ENCODE measurements at regions not wholly inside any gene's neighbourhood (a gene's known extent, or its start where the extent isn't known, plus 50 kb on each side); places are given as distances from the start of the nearest gene placed in this dataset.

DNA sequence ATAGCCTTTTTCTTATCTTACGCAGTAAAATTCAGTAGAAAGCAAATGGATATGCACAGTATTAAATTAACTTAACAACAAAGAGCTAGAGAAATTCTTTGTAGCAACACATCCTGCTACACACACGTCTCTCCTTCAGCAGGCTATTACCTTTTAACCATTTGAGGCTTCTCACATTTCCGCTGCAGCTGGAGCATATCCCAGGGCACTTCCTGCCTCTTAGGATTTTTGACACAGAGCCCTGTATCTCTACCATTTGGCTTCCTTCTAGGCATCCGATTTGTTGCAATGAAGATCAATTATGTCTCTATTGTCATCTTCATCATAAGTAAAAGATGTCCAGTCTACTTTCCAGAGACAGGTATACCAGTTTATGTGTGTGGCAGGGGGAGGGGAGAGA lies 292.4 kb upstream of the CBLB start:
- Mint-ChIP-seq H3K4me1 (peaks cover 11% of the 10 kb centered on the region), H3K36me3 (ENCODE audit: low read depth) (no peaks in the 10 kb centered on the region), H3K4me3 (no peak overlapping the region), H3K9me3 (peaks cover 3% of the 10 kb centered on the region), H3K27me3 (ENCODE audit: insufficient read depth) (no peaks in the 10 kb centered on the region), H3K27ac (no peak overlapping the region)
- Histone ChIP-seq H3K9ac (ENCODE audit: extremely low read depth, low read length, poor library complexity, severe bottlenecking) (no peak overlapping the region), H3K4me3 (ENCODE audit: low read length) (no peak overlapping the region), H3K9me3 (ENCODE audit: control insufficient read depth, low read length) (peaks cover 12% of the 10 kb centered on the region), H3K4me1 (ENCODE audit: control insufficient read depth, insufficient read depth, low read length) (no peaks in the 10 kb centered on the region), H3K27ac (ENCODE audit: low read depth, low read length) (no peak overlapping the region), H3K36me3 (ENCODE audit: control insufficient read depth, insufficient read depth, low read length) (no peaks in the 10 kb centered on the region), H3K27me3 (ENCODE audit: control insufficient read depth, insufficient read depth, low read length, poor library complexity, severe bottlenecking) (no peaks in the 10 kb centered on the region)
- no peak for TF ChIP-seq CTCF (conservative IDR thresholded peaks at IDR 0.05)
- DNase-seq: no peak
- 84 to 93% methylated on average over 2 to 4 of the region's 4 CpGs for WGBS, 2 experiments (ENCODE audit: insufficient coverage in 1 of 2, insufficient read length in 1 of 2)

- no peak overlapping the region for H3K4me3 Mint-ChIP-seq
- 91% methylated on average over 8 of the region's 8 CpGs; no CpG with 5 or more reads in 1 of the 2 experiments for WGBS, 2 experiments (ENCODE audit: insufficient coverage in 1 of 2, insufficient read length in 1 of 2)
Measured at GRCh38 chr3:106167728-106168127, 298.9 kb upstream of the CBLB start.

GRCh38 chr3:106168962-106169750 lies 300.3 kb upstream of the CBLB start:
- TF ChIP-seq CTCF (conservative IDR thresholded peaks at IDR 0.05): no peak
- Mint-ChIP-seq H3K4me3 (no peak overlapping the region), H3K36me3 (ENCODE audit: low read depth) (no peaks in the 10 kb centered on the region), H3K27me3 (ENCODE audit: insufficient read depth) (no peaks in the 10 kb centered on the region), H3K4me1 (peaks cover 7% of the 10 kb centered on the region), H3K27ac (no peak overlapping the region), H3K9me3 (no peaks in the 10 kb centered on the region)
- no peaks in the 10 kb centered on the region for H3K27me3 ChIP-seq (ENCODE audit: control insufficient read depth, insufficient read depth, low read length, poor library complexity, severe bottlenecking)
- H3K4me1 ChIP-seq (ENCODE audit: control insufficient read depth, insufficient read depth, low read length): no peaks in the 10 kb centered on the region
- H3K9me3 ChIP-seq (ENCODE audit: control insufficient read depth, low read length): peaks cover 5% of the 10 kb centered on the region
- no peak for DNase-seq
- no peak overlapping the region for H3K27ac ChIP-seq (ENCODE audit: low read depth, low read length)
- no peak overlapping the region for H3K4me3 ChIP-seq (ENCODE audit: low read length)
- no peak overlapping the region for H3K9ac ChIP-seq (ENCODE audit: extremely low read depth, low read length, poor library complexity, severe bottlenecking)
- no peaks in the 10 kb centered on the region for H3K36me3 ChIP-seq (ENCODE audit: control insufficient read depth, insufficient read depth, low read length)
- WGBS, 2 experiments (ENCODE audit: insufficient coverage in 1 of 2, insufficient read length in 1 of 2): 73 to 88% methylated on average over 2 to 5 of the region's 5 CpGs

More at GRCh38 chr3:106167728-106168127, 298.9 kb upstream of the CBLB start:
- peaks cover 14% of the 10 kb centered on the region for H3K4me1 Mint-ChIP-seq
- no peak for TF ChIP-seq CTCF (conservative IDR thresholded peaks at IDR 0.05)
- Histone ChIP-seq H3K9ac (ENCODE audit: extremely low read depth, low read length, poor library complexity, severe bottlenecking) (no peak overlapping the region), H3K27ac (ENCODE audit: low read depth, low read length) (no peak overlapping the region), H3K4me1 (ENCODE audit: control insufficient read depth, insufficient read depth, low read length) (no peaks in the 10 kb centered on the region), H3K4me3 (ENCODE audit: low read length) (no peak overlapping the region), H3K9me3 (ENCODE audit: control insufficient read depth, low read length) (peaks cover 11% of the 10 kb centered on the region), H3K36me3 (ENCODE audit: control insufficient read depth, insufficient read depth, low read length) (no peaks in the 10 kb centered on the region), H3K27me3 (ENCODE audit: control insufficient read depth, insufficient read depth, low read length, poor library complexity, severe bottlenecking) (no peaks in the 10 kb centered on the region)
- no peak overlapping the region for H3K27ac Mint-ChIP-seq
- H3K27me3 Mint-ChIP-seq (ENCODE audit: insufficient read depth): no peaks in the 10 kb centered on the region
- DNase-seq: no peak
- H3K9me3 Mint-ChIP-seq: peaks cover 3% of the 10 kb centered on the region
- H3K36me3 Mint-ChIP-seq (ENCODE audit: low read depth): no peaks in the 10 kb centered on the region

Measured in endodermal cell (in vitro differentiated cells).